HepG2 (cell line): ENCODE measurements at regions not wholly inside any gene's neighbourhood (a gene's known extent, or its start where the extent isn't known, plus 50 kb on each side); places are given as distances from the start of the nearest gene placed in this dataset.

Experiments
- ATAC-seq: fragments of 200-7000 bp; cut with Tn5 transposase; 3 replicates; pipeline ENCODE4 v1.9.1; 2020; ENCODE audit warnings: mild to moderate bottlenecking, moderate library complexity
- BruUV-seq: library from RNA; stranded (reverse); fragments of 400-500 nt; replicated peaks from 2 replicates; lab custom pipeline; 2021; lab: Mats Ljungman, UMichigan
- CTCF ChIA-PET: fragments of 300-600 bp; formaldehyde crosslinking; extraction: SDS; loops from one replicate; lab custom pipeline; 2021; ENCODE audit warnings: low total read pairs, inconsistent platforms, low intra/inter-chr PET ratio; lab: Yijun Ruan, JAX
- POLR2A ChIA-PET: fragments of 350-600 bp; sonication (Branson Sonifier 250); formaldehyde crosslinking; loops from one replicate; lab custom pipeline; 2020; ENCODE audit warnings: antibody characterized with exemption, inconsistent platforms; lab: Yijun Ruan, JAX
- DNase-seq: peaks from one replicate; pipeline ENCODE4 v3.0.0-alpha.2; 2015; ENCODE audit warnings: low spot score
- FAIRE-seq: peaks from 3 replicates; lab custom pipeline; 2011; peaks lifted over from hg19 to GRCh38; lab: Jason Lieb, UNC
- H2AFZ ChIP-seq: one replicate; pipeline ENCODE4 v1.6.1; 2011; ENCODE audit warnings: low read length, inconsistent platforms
- H3K27ac ChIP-seq: fragments of 300-600 bp; 3 replicates; pipeline ENCODE4 v1.8.0; 2011; ENCODE audit warnings: mixed run types, mild to moderate bottlenecking, mixed read lengths, low read length, inconsistent platforms; ENCODE audit not compliant: insufficient read depth; ENCODE audit errors: extremely low read length
- H3K27me3 ChIP-seq, 2 experiments: fragments of 200-600 bp in 1 of 2; 2 replicates in 1 of 2; 3 replicates in 1 of 2; pipeline versions ENCODE4 v1.6.0 to v1.8.0; 2011; ENCODE audit warnings: low read length in 2 of 2, mild to moderate bottlenecking in 2 of 2, moderate library complexity in 2 of 2, inconsistent platforms in 1 of 2; ENCODE audit not compliant: insufficient read depth in 2 of 2, control insufficient read depth in 1 of 2
- H3K36me3 ChIP-seq, 2 experiments: fragments of 200-600 bp in 1 of 2; replicated peaks in 1 of 2; 2 replicates in 1 of 2; 3 replicates in 1 of 2; pipeline versions ENCODE4 v1.5.1 to v1.8.0; 2011; ENCODE audit warnings: low read length in 2 of 2, inconsistent platforms in 1 of 2; ENCODE audit not compliant: insufficient read depth in 2 of 2, control insufficient read depth in 1 of 2
- H3K4me1 ChIP-seq: 2 replicates; pipeline ENCODE4 v1.5.1; 2012; ENCODE audit warnings: low read length, inconsistent platforms; ENCODE audit not compliant: insufficient read depth
- H3K4me2 ChIP-seq: 2 replicates; pipeline ENCODE4 v1.6.0; 2011; ENCODE audit warnings: low read depth, low read length, inconsistent platforms
- H3K4me3 ChIP-seq, 3 experiments: fragments of 200-600 bp in 1 of 3; sonication (generic), shearing (Covaris generic) in 1 of 3; replicated peaks in 1 of 3; 2 replicates each; pipeline ENCODE4 v1.5.1; 2011 to 2016; ENCODE audit warnings: low read length in 3 of 3, inconsistent platforms in 2 of 3, low read depth in 2 of 3, mild to moderate bottlenecking in 2 of 3, control low read depth in 1 of 3, mixed read lengths in 1 of 3; ENCODE audit not compliant: insufficient read depth in 1 of 3
- H3K79me2 ChIP-seq: one replicate; pipeline ENCODE4 v1.6.1; 2011; ENCODE audit warnings: low read length, inconsistent platforms; ENCODE audit not compliant: insufficient read depth
- H3K9ac ChIP-seq: 2 replicates; pipeline ENCODE4 v1.6.0; 2011; ENCODE audit warnings: mild to moderate bottlenecking, low read depth, low read length, inconsistent platforms; ENCODE audit not compliant: insufficient read depth
- H3K9me3 ChIP-seq: 2 replicates; pipeline ENCODE4 v1.5.1; 2012; ENCODE audit warnings: mild to moderate bottlenecking, low read length
- H4K20me1 ChIP-seq: 2 replicates; pipeline ENCODE4 v1.6.0; 2011; ENCODE audit warnings: inconsistent platforms, mild to moderate bottlenecking, low read length, moderate library complexity; ENCODE audit not compliant: insufficient read depth
- ATF7 ChIP-seq, 2 experiments: fragments of 450-650 bp in 1 of 2; sonication (generic) in 1 of 2; formaldehyde crosslinking in 1 of 2; IDR thresholded peaks; 2 replicates each; pipeline versions ENCODE4 v1.4.0 to v1.6.1; 2016 to 2020; ENCODE audit warnings: antibody characterized with exemption in 1 of 2, mild to moderate bottlenecking in 1 of 2, missing genetic modification reagents in 1 of 2
- FOXM1 ChIP-seq: sonication (generic); formaldehyde crosslinking; IDR thresholded peaks from 2 replicates; pipeline ENCODE4 v1.5.0; 2020; ENCODE audit warnings: missing genetic modification reagents
- MAF1 ChIP-seq: sonication (generic); formaldehyde crosslinking; IDR thresholded peaks from 2 replicates; pipeline ENCODE4 v1.5.0; 2020; ENCODE audit warnings: missing genetic modification reagents, borderline replicate concordance
- RCOR2 ChIP-seq: IDR thresholded peaks from 2 replicates; pipeline ENCODE4 v1.6.1; 2016; ENCODE audit warnings: missing biosample characterization, missing genetic modification reagents
- YY1 ChIP-seq: IDR thresholded peaks from 2 replicates; pipeline ENCODE4 v1.6.1; 2011; ENCODE audit warnings: low read length, low read depth, moderate library complexity, mild to moderate bottlenecking; ENCODE audit not compliant: insufficient read depth, insufficient replicate concordance
- ZNF3 ChIP-seq: IDR thresholded peaks from 2 replicates; pipeline ENCODE4 v1.7.0; 2017; ENCODE audit warnings: inconsistent platforms
- ZNF547 ChIP-seq: sonication (generic); formaldehyde crosslinking; IDR thresholded peaks from 2 replicates; pipeline ENCODE4 v1.5.1; 2020; ENCODE audit warnings: mild to moderate bottlenecking, missing genetic modification reagents
- ZSCAN12 ChIP-seq: sonication (generic); formaldehyde crosslinking; IDR thresholded peaks from 2 replicates; pipeline ENCODE4 v1.9.0; 2021; ENCODE audit warnings: mild to moderate bottlenecking, missing genetic modification reagents
- WGBS: methylation state at CpG from one replicate; pipeline ENCODE4 v1.1.6; 2017; ENCODE audit warnings: low lambda C conversion rate; 5-methylcytosine and 5-hydroxymethylcytosine counted together
- in situ Hi-C: cut with HindIII; loops from 2 replicates; pipeline ENCODE4 v1.10.0; 2017; ENCODE audit warnings: low pct_unique_long_range_greater_than_20kb; ENCODE audit not compliant: extremely low pct_ligation_motif_present
- intact Hi-C: fragments of 100-400 bp; cut with micrococcal nuclease; formaldehyde crosslinking; loops from one replicate; pipeline ENCODE4 v1.10.0; 2022; ENCODE audit not compliant: unreplicated experiment
- TF ChIP-seq, protein P1 (sequence below): sonication (generic); formaldehyde crosslinking; IDR thresholded peaks from 2 replicates; pipeline ENCODE4 v1.5.0; 2020; ENCODE audit warnings: mild to moderate bottlenecking, missing genetic modification reagents, borderline replicate concordance
- TF ChIP-seq, protein P2 (sequence below): sonication (generic); formaldehyde crosslinking; IDR thresholded peaks from 2 replicates; pipeline ENCODE4 v1.9.0; 2021; ENCODE audit warnings: missing genetic modification reagents, mild to moderate bottlenecking, borderline replicate concordance

DNA sequence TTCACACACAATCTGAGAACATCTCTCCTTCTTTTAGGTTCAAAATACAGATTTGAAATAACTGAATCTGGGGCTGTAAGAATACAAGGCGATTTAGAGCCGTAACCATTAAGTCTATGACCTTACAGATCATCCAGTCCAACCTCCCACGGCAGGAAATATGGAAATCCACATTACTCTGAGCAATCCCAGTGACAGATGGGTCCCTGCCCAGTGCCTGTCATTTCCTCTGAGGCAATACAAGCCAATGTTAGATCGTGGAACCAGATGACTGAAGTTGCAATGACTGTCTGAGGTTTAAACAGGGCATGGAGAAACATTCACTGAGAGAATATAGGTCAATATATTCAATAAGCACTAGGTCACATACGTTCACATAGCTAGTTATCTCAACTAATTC, 77.4 kb upstream of the OR5AK2 start:
- DNase-seq (no peak), ATAC-seq (no peak), FAIRE-seq (no peak)
- H3K4me2 ChIP-seq, result no peak overlapping the region
- H2AFZ ChIP-seq, result no peak overlapping the region
- no peaks in the 10 kb centered on the region for H3K27me3 ChIP-seq
- no peaks in the 10 kb centered on the region for H3K79me2 ChIP-seq
- H3K9me3 ChIP-seq, result no peaks in the 10 kb centered on the region
- CTCF ChIA-PET, result no interaction called here
- no TSS peak for BruUV-seq
- H3K27ac ChIP-seq, result no peak overlapping the region
- no peak overlapping the region for H3K4me3 ChIP-seq
- H4K20me1 ChIP-seq, result no peaks in the 10 kb centered on the region
- intact Hi-C loops, result no loop called here
- H3K4me1 ChIP-seq, result no peaks in the 10 kb centered on the region
- POLR2A ChIA-PET, result no interaction called here
- no peak overlapping the region for H3K9ac ChIP-seq
- in situ Hi-C loops, result no loop called here
- no peak for TF ChIP-seq MAF1 (CRISPR knock-in tag)
- TF ChIP-seq FOXM1 (CRISPR knock-in tag), result no peak
- TF ChIP-seq RCOR2 (CRISPR knock-in tag), result no peak
- no peak for TF ChIP-seq ZNF3 (CRISPR knock-in tag)
- no peak for TF ChIP-seq YY1
- TF ChIP-seq, protein P1, sequence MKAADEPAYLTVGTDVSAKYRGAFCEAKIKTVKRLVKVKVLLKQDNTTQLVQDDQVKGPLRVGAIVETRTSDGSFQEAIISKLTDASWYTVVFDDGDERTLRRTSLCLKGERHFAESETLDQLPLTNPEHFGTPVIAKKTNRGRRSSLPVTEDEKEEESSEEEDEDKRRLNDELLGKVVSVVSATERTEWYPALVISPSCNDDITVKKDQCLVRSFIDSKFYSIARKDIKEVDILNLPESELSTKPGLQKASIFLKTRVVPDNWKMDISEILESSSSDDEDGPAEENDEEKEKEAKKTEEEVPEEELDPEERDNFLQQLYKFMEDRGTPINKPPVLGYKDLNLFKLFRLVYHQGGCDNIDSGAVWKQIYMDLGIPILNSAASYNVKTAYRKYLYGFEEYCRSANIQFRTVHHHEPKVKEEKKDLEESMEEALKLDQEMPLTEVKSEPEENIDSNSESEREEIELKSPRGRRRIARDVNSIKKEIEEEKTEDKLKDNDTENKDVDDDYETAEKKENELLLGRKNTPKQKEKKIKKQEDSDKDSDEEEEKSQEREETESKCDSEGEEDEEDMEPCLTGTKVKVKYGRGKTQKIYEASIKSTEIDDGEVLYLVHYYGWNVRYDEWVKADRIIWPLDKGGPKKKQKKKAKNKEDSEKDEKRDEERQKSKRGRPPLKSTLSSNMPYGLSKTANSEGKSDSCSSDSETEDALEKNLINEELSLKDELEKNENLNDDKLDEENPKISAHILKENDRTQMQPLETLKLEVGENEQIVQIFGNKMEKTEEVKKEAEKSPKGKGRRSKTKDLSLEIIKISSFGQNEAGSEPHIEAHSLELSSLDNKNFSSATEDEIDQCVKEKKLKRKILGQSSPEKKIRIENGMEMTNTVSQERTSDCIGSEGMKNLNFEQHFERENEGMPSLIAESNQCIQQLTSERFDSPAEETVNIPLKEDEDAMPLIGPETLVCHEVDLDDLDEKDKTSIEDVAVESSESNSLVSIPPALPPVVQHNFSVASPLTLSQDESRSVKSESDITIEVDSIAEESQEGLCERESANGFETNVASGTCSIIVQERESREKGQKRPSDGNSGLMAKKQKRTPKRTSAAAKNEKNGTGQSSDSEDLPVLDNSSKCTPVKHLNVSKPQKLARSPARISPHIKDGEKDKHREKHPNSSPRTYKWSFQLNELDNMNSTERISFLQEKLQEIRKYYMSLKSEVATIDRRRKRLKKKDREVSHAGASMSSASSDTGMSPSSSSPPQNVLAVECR, result no peak
- TF ChIP-seq, protein P2, sequence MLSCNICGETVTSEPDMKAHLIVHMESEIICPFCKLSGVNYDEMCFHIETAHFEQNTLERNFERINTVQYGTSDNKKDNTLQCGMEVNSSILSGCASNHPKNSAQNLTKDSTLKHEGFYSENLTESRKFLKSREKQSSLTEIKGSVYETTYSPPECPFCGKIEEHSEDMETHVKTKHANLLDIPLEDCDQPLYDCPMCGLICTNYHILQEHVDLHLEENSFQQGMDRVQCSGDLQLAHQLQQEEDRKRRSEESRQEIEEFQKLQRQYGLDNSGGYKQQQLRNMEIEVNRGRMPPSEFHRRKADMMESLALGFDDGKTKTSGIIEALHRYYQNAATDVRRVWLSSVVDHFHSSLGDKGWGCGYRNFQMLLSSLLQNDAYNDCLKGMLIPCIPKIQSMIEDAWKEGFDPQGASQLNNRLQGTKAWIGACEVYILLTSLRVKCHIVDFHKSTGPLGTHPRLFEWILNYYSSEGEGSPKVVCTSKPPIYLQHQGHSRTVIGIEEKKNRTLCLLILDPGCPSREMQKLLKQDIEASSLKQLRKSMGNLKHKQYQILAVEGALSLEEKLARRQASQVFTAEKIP, result no peak
- TF ChIP-seq ZSCAN12 (CRISPR knock-in tag), result no peak
- TF ChIP-seq ATF7 (IDR thresholded peaks at IDR 0.05), result no peak
- no peak for TF ChIP-seq ATF7 (CRISPR knock-in tag; IDR thresholded peaks at IDR 0.05)
- no peak for TF ChIP-seq ZNF547 (CRISPR knock-in tag)
- WGBS, result 3% methylated on average over 5 of the region's 5 CpGs
- H3K36me3 ChIP-seq, result no peaks in the 10 kb centered on the region
